OCI-LY1 (cell line): ENCODE measurements at regions not wholly inside any gene's neighbourhood (a gene's known extent, or its start where the extent isn't known, plus 50 kb on each side); places are given as distances from the start of the nearest gene placed in this dataset.

Source experiments
- H2AFZ ChIP-seq: fragments of 200-600 bp; sonication (generic), shearing (Covaris generic); 2 replicates; pipeline ENCODE4 v1.6.0; 2014; ENCODE audit warnings: antibody characterized with exemption, mild to moderate bottlenecking, low read length
- H3F3A ChIP-seq: fragments of 200-600 bp; sonication (generic), shearing (Covaris generic); 2 replicates; pipeline ENCODE4 v1.6.0; 2014; ENCODE audit warnings: mild to moderate bottlenecking, antibody characterized with exemption, low read length, moderate library complexity; ENCODE audit not compliant: insufficient read depth
- H3K27ac ChIP-seq: fragments of 200-600 bp; sonication (generic); 2 replicates; pipeline ENCODE4 v1.5.1; 2014; ENCODE audit warnings: low read length, mixed run types, mild to moderate bottlenecking, low read depth; ENCODE audit not compliant: poor library complexity, severe bottlenecking
- H3K27me3 ChIP-seq: fragments of 200-600 bp; sonication (generic); 2 replicates; pipeline ENCODE4 v1.6.0; 2014; ENCODE audit warnings: antibody characterized with exemption, mild to moderate bottlenecking, low read length, moderate library complexity; ENCODE audit not compliant: insufficient read depth
- H3K36me3 ChIP-seq: fragments of 200-600 bp; sonication (generic); 2 replicates; pipeline ENCODE4 v1.6.1; 2014; ENCODE audit warnings: mild to moderate bottlenecking, antibody characterized with exemption, low read length, moderate library complexity, mixed read lengths; ENCODE audit not compliant: insufficient read depth
- H3K4me1 ChIP-seq: fragments of 200-600 bp; sonication (generic); 2 replicates; pipeline ENCODE4 v1.5.1; 2014; ENCODE audit warnings: mild to moderate bottlenecking, low read length, moderate library complexity; ENCODE audit not compliant: insufficient read depth, severe bottlenecking
- H3K4me2 ChIP-seq: fragments of 200-600 bp; sonication (generic), shearing (Covaris generic); 2 replicates; pipeline ENCODE4 v1.6.1; 2014; ENCODE audit warnings: low read length
- H3K4me3 ChIP-seq: fragments of 200-600 bp; sonication (generic); 2 replicates; pipeline ENCODE4 v1.5.1; 2014; ENCODE audit warnings: low read length, low read depth, mild to moderate bottlenecking, mixed read lengths; ENCODE audit not compliant: poor library complexity, severe bottlenecking
- H3K79me2 ChIP-seq: fragments of 200-600 bp; shearing (Covaris generic); 2 replicates; pipeline ENCODE4 v1.6.1; 2016; ENCODE audit warnings: mixed run types, low read length, mixed read lengths; ENCODE audit not compliant: insufficient read depth
- H3K9ac ChIP-seq: fragments of 200-600 bp; sonication (generic), shearing (Covaris generic); 2 replicates; pipeline ENCODE4 v1.6.1; 2014; ENCODE audit warnings: mild to moderate bottlenecking, low read length, mixed read lengths
- H3K9me2 ChIP-seq: fragments of 200-600 bp; sonication (generic), shearing (Covaris generic); 2 replicates; pipeline ENCODE4 v1.6.1; 2014; ENCODE audit warnings: low read depth, mild to moderate bottlenecking, low read length, mixed read lengths
- H3K9me3 ChIP-seq: fragments of 200-600 bp; shearing (Covaris generic); 2 replicates; pipeline ENCODE4 v1.6.1; 2014; ENCODE audit warnings: low read length, mixed read lengths
- H4K20me1 ChIP-seq: fragments of 200-600 bp; sonication (generic), shearing (Covaris generic); 2 replicates; pipeline ENCODE4 v1.6.0; 2016; ENCODE audit warnings: mild to moderate bottlenecking, low read length; ENCODE audit not compliant: insufficient read depth
- EZH2 ChIP-seq: fragments of 200-600 bp; sonication (generic), shearing (Covaris generic); IDR thresholded peaks from 2 replicates; pipeline ENCODE4 v1.8.0; 2017; ENCODE audit warnings: borderline replicate concordance, mixed run types, mild to moderate bottlenecking, antibody characterized with exemption, low read length, moderate library complexity, mixed read lengths
- TF ChIP-seq, protein P1 (sequence below): fragments of 200-600 bp; sonication (generic), shearing (Covaris generic); IDR thresholded peaks from 2 replicates; pipeline ENCODE4 v1.5.1; 2017; ENCODE audit warnings: mild to moderate bottlenecking, antibody characterized with exemption, low read length, moderate library complexity, mixed read lengths

DNA sequence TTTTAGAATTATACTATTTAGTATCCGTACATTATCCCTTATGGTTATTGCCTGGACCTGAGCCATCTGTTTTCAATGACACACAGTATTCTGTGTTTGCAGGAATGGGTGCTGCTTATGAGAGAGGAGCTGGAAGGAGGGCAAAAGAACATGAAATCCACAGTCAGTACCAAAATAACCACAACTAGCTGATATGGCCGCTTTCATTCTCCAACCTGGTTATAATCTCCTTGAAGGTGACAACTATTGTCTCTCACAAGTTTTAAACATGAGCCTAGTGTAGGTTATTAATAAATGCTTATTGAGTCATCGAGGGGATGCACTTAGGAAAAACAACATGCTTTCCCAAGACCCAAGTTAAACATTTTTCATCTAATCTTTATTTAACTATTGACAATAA, 356.6 kb downstream of the BMP2 start:
- TF ChIP-seq, protein P1, sequence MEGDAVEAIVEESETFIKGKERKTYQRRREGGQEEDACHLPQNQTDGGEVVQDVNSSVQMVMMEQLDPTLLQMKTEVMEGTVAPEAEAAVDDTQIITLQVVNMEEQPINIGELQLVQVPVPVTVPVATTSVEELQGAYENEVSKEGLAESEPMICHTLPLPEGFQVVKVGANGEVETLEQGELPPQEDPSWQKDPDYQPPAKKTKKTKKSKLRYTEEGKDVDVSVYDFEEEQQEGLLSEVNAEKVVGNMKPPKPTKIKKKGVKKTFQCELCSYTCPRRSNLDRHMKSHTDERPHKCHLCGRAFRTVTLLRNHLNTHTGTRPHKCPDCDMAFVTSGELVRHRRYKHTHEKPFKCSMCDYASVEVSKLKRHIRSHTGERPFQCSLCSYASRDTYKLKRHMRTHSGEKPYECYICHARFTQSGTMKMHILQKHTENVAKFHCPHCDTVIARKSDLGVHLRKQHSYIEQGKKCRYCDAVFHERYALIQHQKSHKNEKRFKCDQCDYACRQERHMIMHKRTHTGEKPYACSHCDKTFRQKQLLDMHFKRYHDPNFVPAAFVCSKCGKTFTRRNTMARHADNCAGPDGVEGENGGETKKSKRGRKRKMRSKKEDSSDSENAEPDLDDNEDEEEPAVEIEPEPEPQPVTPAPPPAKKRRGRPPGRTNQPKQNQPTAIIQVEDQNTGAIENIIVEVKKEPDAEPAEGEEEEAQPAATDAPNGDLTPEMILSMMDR: no peak
- TF ChIP-seq EZH2: no peak

DNA sequence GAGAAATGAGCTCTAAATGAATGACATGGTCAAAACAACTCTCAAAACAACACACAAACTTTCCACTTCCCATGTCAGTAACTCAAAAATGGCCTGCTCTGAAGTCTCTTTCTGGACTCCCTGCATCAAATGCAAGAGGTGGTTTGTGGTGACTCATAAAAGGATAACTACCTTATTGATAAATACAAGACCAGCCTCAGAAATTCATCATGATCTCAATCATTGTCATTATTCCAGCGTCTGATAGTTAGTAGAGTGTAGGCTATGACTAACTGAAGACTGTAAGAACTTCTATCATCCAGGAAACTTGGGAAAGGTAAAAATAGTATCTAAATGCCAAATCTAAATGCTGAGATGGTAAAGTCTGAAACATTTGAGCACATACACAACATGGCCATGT, 369.4 kb downstream of the BMP2 start:
- no peaks in the 10 kb centered on the region for H3K9me2 ChIP-seq
- no peak for TF ChIP-seq EZH2
- TF ChIP-seq, protein P1: no peak
- H3K27ac ChIP-seq: no peak overlapping the region
- H3K27me3 ChIP-seq: no peaks in the 10 kb centered on the region
- H3K9ac ChIP-seq: no peak overlapping the region
- no peaks in the 10 kb centered on the region for H4K20me1 ChIP-seq
- H3K36me3 ChIP-seq: no peaks in the 10 kb centered on the region
- H3K4me2 ChIP-seq: no peak overlapping the region
- no peaks in the 10 kb centered on the region for H3F3A ChIP-seq
- no peaks in the 10 kb centered on the region for H3K79me2 ChIP-seq
- no peak overlapping the region for H3K4me3 ChIP-seq
- H2AFZ ChIP-seq: no peak overlapping the region
- H3K9me3 ChIP-seq: no peaks in the 10 kb centered on the region
- no peaks in the 10 kb centered on the region for H3K4me1 ChIP-seq

More for the DNA sequence above, 356.6 kb downstream of the BMP2 start:
- Histone ChIP-seq H3K27me3 (no peaks in the 10 kb centered on the region), H3K36me3 (no peaks in the 10 kb centered on the region), H3K79me2 (no peaks in the 10 kb centered on the region), H3K4me2 (no peak overlapping the region), H2AFZ (no peak overlapping the region), H3K9ac (no peak overlapping the region), H3F3A (no peaks in the 10 kb centered on the region), H4K20me1 (no peaks in the 10 kb centered on the region), H3K27ac (no peak overlapping the region), H3K4me3 (no peak overlapping the region), H3K9me3 (no peaks in the 10 kb centered on the region), H3K4me1 (no peaks in the 10 kb centered on the region), H3K9me2 (no peaks in the 10 kb centered on the region)

DNA sequence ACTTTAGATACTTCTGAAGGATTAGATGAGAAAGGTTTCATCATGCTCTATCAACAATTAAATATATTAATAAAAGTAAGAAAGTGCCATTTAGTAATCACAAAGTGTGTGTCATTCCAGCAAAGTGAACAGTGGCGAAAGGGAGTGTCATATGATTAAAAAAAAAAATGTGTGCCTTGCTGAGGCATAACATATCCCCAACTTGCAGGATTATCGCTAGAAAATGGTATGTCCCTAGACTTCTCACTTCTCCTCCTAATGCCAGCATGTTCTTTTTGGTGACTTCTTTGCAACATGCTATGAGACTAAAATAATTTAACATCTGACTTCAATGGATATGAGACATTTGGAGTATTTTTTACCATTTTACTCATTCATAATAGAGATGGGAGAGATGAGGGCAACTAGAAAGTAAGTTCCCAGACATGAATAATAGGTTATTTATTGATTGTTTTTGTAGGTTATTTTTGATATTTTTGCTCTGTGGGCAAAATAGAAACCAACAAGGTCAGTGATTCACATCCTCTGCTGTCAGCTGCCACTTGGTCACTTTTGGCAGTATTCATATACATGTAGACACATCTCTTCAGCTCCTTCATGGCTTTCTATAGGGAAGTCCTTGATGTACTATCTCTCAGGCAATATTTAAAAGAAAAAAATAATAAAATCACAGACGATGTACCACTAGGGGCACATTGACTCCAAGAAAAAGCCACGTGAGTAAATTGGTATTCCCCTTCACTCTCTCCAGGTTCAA, 370.1 kb downstream of the BMP2 start:
- no peaks in the 10 kb centered on the region for H3K4me1 ChIP-seq
- H3K9me2 ChIP-seq: no peaks in the 10 kb centered on the region
- H4K20me1 ChIP-seq: no peaks in the 10 kb centered on the region
- no peak overlapping the region for H3K4me2 ChIP-seq
- H3K36me3 ChIP-seq: no peaks in the 10 kb centered on the region
- H3K27me3 ChIP-seq: no peaks in the 10 kb centered on the region
- no peak for TF ChIP-seq EZH2
- TF ChIP-seq, protein P1: no peak
- no peaks in the 10 kb centered on the region for H3K79me2 ChIP-seq
- no peaks in the 10 kb centered on the region for H3F3A ChIP-seq
- no peak overlapping the region for H3K9ac ChIP-seq
- H3K4me3 ChIP-seq: no peak overlapping the region
- no peak overlapping the region for H2AFZ ChIP-seq
- H3K9me3 ChIP-seq: no peaks in the 10 kb centered on the region
- H3K27ac ChIP-seq: no peak overlapping the region
